Mucosa of descending colon (tissue), 3 donors: ENCODE measurements at regions not wholly inside any gene's neighbourhood (a gene's known extent, or its start where the extent isn't known, plus 50 kb on each side); places are given as distances from the start of the nearest gene placed in this dataset.

ENCODE experiments used
- ATAC-seq: fragments of 200-7000 bp; cut with Tn5 transposase; one replicate; pipeline ENCODE4 v1.9.1; 2020; ENCODE audit warnings: mild to moderate bottlenecking, moderate library complexity
- DNase-seq, 3 donors: peaks; one replicate each; pipeline ENCODE4 v3.0.0-alpha.2; 2020
- H3K36me3 ChIP-seq: fragments of 200-600 bp; one replicate; pipeline ENCODE4 v1.8.0; 2021; ENCODE audit warnings: low read depth, mild to moderate bottlenecking
- H3K4me1 ChIP-seq: fragments of 200-600 bp; one replicate; pipeline ENCODE4 v1.8.0; 2021; ENCODE audit warnings: low read depth, mild to moderate bottlenecking
- H3K4me3 ChIP-seq: fragments of 200-600 bp; one replicate; pipeline ENCODE4 v1.8.0; 2021; ENCODE audit warnings: mild to moderate bottlenecking
- H3K9me3 ChIP-seq: fragments of 200-600 bp; one replicate; pipeline ENCODE4 v1.8.0; 2021; ENCODE audit warnings: mild to moderate bottlenecking
- CTCF ChIP-seq: fragments of 200-600 bp; IDR thresholded peaks from one replicate; pipeline ENCODE4 v1.8.0; 2022; ENCODE audit warnings: antibody characterized with exemption, mild to moderate bottlenecking
- intact Hi-C, 2 donors: fragments of 100-400 bp; cut with DNase I in 1 of 2; cut with micrococcal nuclease in 1 of 2; formaldehyde crosslinking; loops; one replicate each; pipeline versions ENCODE4 v1.11.0 to v1.11.1; 2022; cut with DNase I, micrococcal nuclease
- donor health status: DM: no; HTN: no; CAD: no; lungs with moderate emphysema.
- donor health status: DM: no; HTN: no; CAD: no.
- donor health status: DM: no; HTN: yes; CAD: no.

GRCh38 chr5:54740141-54740540 lies 222.6 kb downstream of the SNX18 start:
- no peaks in the 10 kb centered on the region for H3K36me3 ChIP-seq
- no peaks in the 10 kb centered on the region for H3K9me3 ChIP-seq
- H3K4me1 ChIP-seq = no peaks in the 10 kb centered on the region
- DNase-seq = no peak
- no peak for TF ChIP-seq CTCF
- intact Hi-C loops = no loop called here
- ATAC-seq = no peak
- no peak overlapping the region for H3K4me3 ChIP-seq

DNA sequence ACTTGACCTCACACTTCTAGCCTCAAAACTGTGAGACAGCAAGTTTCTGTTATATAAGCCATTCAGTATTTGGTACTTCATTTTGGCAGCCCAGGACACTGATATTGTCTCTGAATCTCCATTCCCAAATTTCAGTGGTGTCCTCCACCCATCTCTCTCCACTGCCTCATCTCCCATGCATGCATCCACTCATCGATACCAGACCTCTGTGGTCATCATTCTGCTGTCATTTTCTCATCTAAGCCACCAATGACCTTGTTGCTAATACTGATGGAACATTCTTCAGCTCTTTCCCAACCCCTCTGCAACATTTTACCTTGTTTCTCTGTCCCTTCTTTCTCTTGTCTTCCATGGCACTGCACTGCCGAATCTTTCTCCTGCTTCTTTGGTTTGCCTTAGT lies 221.8 kb downstream of the SNX18 start:
- Histone ChIP-seq H3K36me3 (no peaks in the 10 kb centered on the region), H3K4me1 (no peaks in the 10 kb centered on the region), H3K9me3 (no peaks in the 10 kb centered on the region), H3K4me3 (no peak overlapping the region)
- TF ChIP-seq CTCF = no peak
- ATAC-seq (no peak), DNase-seq (no peak)
- intact Hi-C loops = no loop called here

- no peaks in the 10 kb centered on the region for H3K4me1 ChIP-seq
- DNase-seq (no peak), ATAC-seq (no peak)
- intact Hi-C loops = no loop called here
- no peaks in the 10 kb centered on the region for H3K9me3 ChIP-seq
- no peak overlapping the region for H3K4me3 ChIP-seq
- H3K36me3 ChIP-seq = no peaks in the 10 kb centered on the region
- no peak for TF ChIP-seq CTCF
These were observed 221.4 kb downstream of the SNX18 start for GRCh38 chr5:54738973-54739367.

GRCh38 chr5:54738118-54738972 lies 220.8 kb downstream of the SNX18 start:
- ATAC-seq (peak; percentile 76), DNase-seq (peak; percentile 56 to 80 (median 65))
- Histone ChIP-seq H3K4me3 (no peak overlapping the region), H3K9me3 (no peaks in the 10 kb centered on the region), H3K36me3 (no peaks in the 10 kb centered on the region), H3K4me1 (no peaks in the 10 kb centered on the region)
- no peak for TF ChIP-seq CTCF
- intact Hi-C loops = no loop called here

GRCh38 chr5:54736003-54736797 lies 218.6 kb downstream of the SNX18 start:
- DNase-seq (no peak), ATAC-seq (no peak)
- H3K4me3 ChIP-seq = no peak overlapping the region
- intact Hi-C loops = no loop called here
- no peak for TF ChIP-seq CTCF
- H3K9me3 ChIP-seq = no peaks in the 10 kb centered on the region
- H3K4me1 ChIP-seq = no peaks in the 10 kb centered on the region
- H3K36me3 ChIP-seq = no peaks in the 10 kb centered on the region
